ENCODE measurements at regions not wholly inside any gene's neighbourhood (a gene's known extent, or its start where the extent isn't known, plus 50 kb on each side); places are given as distances from the start of the nearest gene placed in this dataset.

- Histone ChIP-seq H2AFZ (ENCODE audit: low read depth, low read length) (no peak overlapping the region), H3K36me3 (ENCODE audit: insufficient read depth, low read length) (no peaks in the 10 kb centered on the region), H3K27me3 (ENCODE audit: insufficient read depth, low read length) (no peaks in the 10 kb centered on the region), H3K4me1 (ENCODE audit: insufficient read depth, low read length) (no peaks in the 10 kb centered on the region), H3K4me3 (ENCODE audit: low read length) (no peak overlapping the region), H3K9me3 (ENCODE audit: low read length) (no peaks in the 10 kb centered on the region)
Observed at GRCh38 chr6:92826633-92827032, 592.7 kb downstream of the EPHA7 start.

GRCh38 chr6:92822222-92822621, 597.1 kb downstream of the EPHA7 start:
- no peaks in the 10 kb centered on the region for H3K4me1 ChIP-seq (ENCODE audit: insufficient read depth, low read length)
- H3K9me3 ChIP-seq (ENCODE audit: low read length): no peaks in the 10 kb centered on the region
- H3K4me3 ChIP-seq (ENCODE audit: low read length): no peak overlapping the region
- no peak overlapping the region for H2AFZ ChIP-seq (ENCODE audit: low read depth, low read length)
- H3K27me3 ChIP-seq (ENCODE audit: insufficient read depth, low read length): no peaks in the 10 kb centered on the region
- H3K36me3 ChIP-seq (ENCODE audit: insufficient read depth, low read length): no peaks in the 10 kb centered on the region

- no peaks in the 10 kb centered on the region for H3K4me1 ChIP-seq (ENCODE audit: insufficient read depth, low read length)
- H3K36me3 ChIP-seq (ENCODE audit: insufficient read depth, low read length): no peaks in the 10 kb centered on the region
- H3K9me3 ChIP-seq (ENCODE audit: low read length): no peaks in the 10 kb centered on the region
- H3K27me3 ChIP-seq (ENCODE audit: insufficient read depth, low read length): no peaks in the 10 kb centered on the region
- no peak overlapping the region for H2AFZ ChIP-seq (ENCODE audit: low read depth, low read length)
- no peak overlapping the region for H3K4me3 ChIP-seq (ENCODE audit: low read length)
Observed at GRCh38 chr6:92820601-92821000, 598.8 kb downstream of the EPHA7 start.

GRCh38 chr6:92810913-92811312, 608.4 kb downstream of the EPHA7 start:
- Histone ChIP-seq H3K36me3 (ENCODE audit: insufficient read depth, low read length) (no peaks in the 10 kb centered on the region), H2AFZ (ENCODE audit: low read depth, low read length) (no peak overlapping the region), H3K9me3 (ENCODE audit: low read length) (no peaks in the 10 kb centered on the region), H3K4me1 (ENCODE audit: insufficient read depth, low read length) (no peaks in the 10 kb centered on the region), H3K27me3 (ENCODE audit: insufficient read depth, low read length) (no peaks in the 10 kb centered on the region), H3K4me3 (ENCODE audit: low read length) (no peak overlapping the region)

- Histone ChIP-seq H3K4me3 (ENCODE audit: low read length) (no peak overlapping the region), H2AFZ (ENCODE audit: low read depth, low read length) (no peak overlapping the region), H3K4me1 (ENCODE audit: insufficient read depth, low read length) (no peaks in the 10 kb centered on the region), H3K36me3 (ENCODE audit: insufficient read depth, low read length) (no peaks in the 10 kb centered on the region), H3K27me3 (ENCODE audit: insufficient read depth, low read length) (no peaks in the 10 kb centered on the region), H3K9me3 (ENCODE audit: low read length) (no peaks in the 10 kb centered on the region)
Observed at GRCh38 chr6:92806254-92806653, 613.1 kb downstream of the EPHA7 start.

GRCh38 chr6:92791403-92791802, 628.0 kb downstream of the EPHA7 start:
- Histone ChIP-seq H3K9me3 (ENCODE audit: low read length) (no peaks in the 10 kb centered on the region), H3K27me3 (ENCODE audit: insufficient read depth, low read length) (no peaks in the 10 kb centered on the region)

GRCh38 chr6:92790381-92790780, 629.0 kb downstream of the EPHA7 start:
- Histone ChIP-seq H3K4me1 (ENCODE audit: insufficient read depth, low read length) (no peaks in the 10 kb centered on the region), H3K9me3 (ENCODE audit: low read length) (no peaks in the 10 kb centered on the region), H3K4me3 (ENCODE audit: low read length) (no peak overlapping the region), H3K36me3 (ENCODE audit: insufficient read depth, low read length) (no peaks in the 10 kb centered on the region), H3K27me3 (ENCODE audit: insufficient read depth, low read length) (no peaks in the 10 kb centered on the region), H2AFZ (ENCODE audit: low read depth, low read length) (peak overlapping the region; percentile 43)

More at GRCh38 chr6:92791403-92791802, 628.0 kb downstream of the EPHA7 start:
- no peaks in the 10 kb centered on the region for H3K4me1 ChIP-seq (ENCODE audit: insufficient read depth, low read length)
- H3K4me3 ChIP-seq (ENCODE audit: low read length): no peak overlapping the region
- no peaks in the 10 kb centered on the region for H3K36me3 ChIP-seq (ENCODE audit: insufficient read depth, low read length)
- no peak overlapping the region for H2AFZ ChIP-seq (ENCODE audit: low read depth, low read length)

GRCh38 chr6:92784235-92784634, 635.1 kb downstream of the EPHA7 start:
- Histone ChIP-seq H2AFZ (ENCODE audit: low read depth, low read length) (no peak overlapping the region), H3K36me3 (ENCODE audit: insufficient read depth, low read length) (no peaks in the 10 kb centered on the region), H3K9me3 (ENCODE audit: low read length) (no peaks in the 10 kb centered on the region), H3K4me3 (ENCODE audit: low read length) (no peak overlapping the region), H3K27me3 (ENCODE audit: insufficient read depth, low read length) (no peaks in the 10 kb centered on the region), H3K4me1 (ENCODE audit: insufficient read depth, low read length) (peaks cover 3% of the 10 kb centered on the region)

GRCh38 chr6:92779746-92780145, 639.6 kb downstream of the EPHA7 start:
- no peak overlapping the region for H2AFZ ChIP-seq (ENCODE audit: low read depth, low read length)
- H3K9me3 ChIP-seq (ENCODE audit: low read length): no peaks in the 10 kb centered on the region
- no peaks in the 10 kb centered on the region for H3K27me3 ChIP-seq (ENCODE audit: insufficient read depth, low read length)
- peaks cover 3% of the 10 kb centered on the region for H3K4me1 ChIP-seq (ENCODE audit: insufficient read depth, low read length)
- no peaks in the 10 kb centered on the region for H3K36me3 ChIP-seq (ENCODE audit: insufficient read depth, low read length)
- H3K4me3 ChIP-seq (ENCODE audit: low read length): no peak overlapping the region

GRCh38 chr6:92777146-92777740, 642.1 kb downstream of the EPHA7 start:
- H3K4me3 ChIP-seq (ENCODE audit: low read length): no peak overlapping the region
- no peaks in the 10 kb centered on the region for H3K9me3 ChIP-seq (ENCODE audit: low read length)
- H3K4me1 ChIP-seq (ENCODE audit: insufficient read depth, low read length): peaks cover 3% of the 10 kb centered on the region
- no peaks in the 10 kb centered on the region for H3K27me3 ChIP-seq (ENCODE audit: insufficient read depth, low read length)
- no peaks in the 10 kb centered on the region for H3K36me3 ChIP-seq (ENCODE audit: insufficient read depth, low read length)
- H2AFZ ChIP-seq (ENCODE audit: low read depth, low read length): no peak overlapping the region

GRCh38 chr6:92770540-92770939, 648.8 kb downstream of the EPHA7 start:
- no peaks in the 10 kb centered on the region for H3K4me1 ChIP-seq (ENCODE audit: insufficient read depth, low read length)
- H3K9me3 ChIP-seq (ENCODE audit: low read length): no peaks in the 10 kb centered on the region
- H3K4me3 ChIP-seq (ENCODE audit: low read length): no peak overlapping the region
- no peaks in the 10 kb centered on the region for H3K27me3 ChIP-seq (ENCODE audit: insufficient read depth, low read length)
- H2AFZ ChIP-seq (ENCODE audit: low read depth, low read length): no peak overlapping the region
- no peaks in the 10 kb centered on the region for H3K36me3 ChIP-seq (ENCODE audit: insufficient read depth, low read length)

GRCh38 chr6:92767101-92767500, 652.3 kb downstream of the EPHA7 start:
- H3K4me3 ChIP-seq (ENCODE audit: low read length): no peak overlapping the region
- H3K36me3 ChIP-seq (ENCODE audit: insufficient read depth, low read length): no peaks in the 10 kb centered on the region
- no peaks in the 10 kb centered on the region for H3K9me3 ChIP-seq (ENCODE audit: low read length)
- H3K27me3 ChIP-seq (ENCODE audit: insufficient read depth, low read length): no peaks in the 10 kb centered on the region
- no peaks in the 10 kb centered on the region for H3K4me1 ChIP-seq (ENCODE audit: insufficient read depth, low read length)
- no peak overlapping the region for H2AFZ ChIP-seq (ENCODE audit: low read depth, low read length)

GRCh38 chr6:92763680-92764079, 655.7 kb downstream of the EPHA7 start:
- Histone ChIP-seq H3K9me3 (ENCODE audit: low read length) (no peaks in the 10 kb centered on the region), H3K27me3 (ENCODE audit: insufficient read depth, low read length) (no peaks in the 10 kb centered on the region), H3K4me3 (ENCODE audit: low read length) (no peak overlapping the region), H3K36me3 (ENCODE audit: insufficient read depth, low read length) (no peaks in the 10 kb centered on the region), H2AFZ (ENCODE audit: low read depth, low read length) (no peak overlapping the region), H3K4me1 (ENCODE audit: insufficient read depth, low read length) (no peaks in the 10 kb centered on the region)

- Histone ChIP-seq H3K36me3 (ENCODE audit: insufficient read depth, low read length) (no peaks in the 10 kb centered on the region), H3K9me3 (ENCODE audit: low read length) (no peaks in the 10 kb centered on the region), H3K4me1 (ENCODE audit: insufficient read depth, low read length) (no peaks in the 10 kb centered on the region), H3K4me3 (ENCODE audit: low read length) (no peak overlapping the region), H2AFZ (ENCODE audit: low read depth, low read length) (no peak overlapping the region), H3K27me3 (ENCODE audit: insufficient read depth, low read length) (no peaks in the 10 kb centered on the region)
Observed at GRCh38 chr6:92763274-92763584, 656.1 kb downstream of the EPHA7 start.

Data from neuron (in vitro differentiated cells).